Neural cell (in vitro differentiated cells): ENCODE measurements at regions not wholly inside any gene's neighbourhood (a gene's known extent, or its start where the extent isn't known, plus 50 kb on each side); places are given as distances from the start of the nearest gene placed in this dataset.

ENCODE experiments used
- H2AFZ ChIP-seq: fragments of 200-600, 300-800 bp; sonication (generic), shearing (Covaris generic); 2 replicates; pipeline ENCODE4 v1.6.0; 2014; ENCODE audit warnings: low read depth, mild to moderate bottlenecking, antibody characterized with exemption, low read length, moderate library complexity
- H3F3A ChIP-seq: fragments of 200-600 bp; shearing (Covaris generic); 2 replicates; pipeline ENCODE4 v1.6.1; 2016; ENCODE audit warnings: mild to moderate bottlenecking, moderate library complexity, mixed read lengths, antibody characterized with exemption, low read length; ENCODE audit not compliant: insufficient read depth, poor library complexity, severe bottlenecking
- H3K27ac ChIP-seq: fragments of 200-600, 300-800 bp; sonication (generic), shearing (Covaris generic); 2 replicates; pipeline ENCODE4 v1.5.1; 2014; ENCODE audit warnings: mild to moderate bottlenecking, low read length, moderate library complexity
- H3K27me3 ChIP-seq: fragments of 300-800, 200-600 bp; sonication (generic), shearing (Covaris generic); 2 replicates; pipeline ENCODE4 v1.6.0; 2014; ENCODE audit warnings: mild to moderate bottlenecking, low read depth, low read length, moderate library complexity; ENCODE audit not compliant: insufficient read depth
- H3K36me3 ChIP-seq: fragments of 300-800, 200-600 bp; sonication (generic), shearing (Covaris generic); 2 replicates; pipeline ENCODE4 v1.5.1; 2014; ENCODE audit warnings: mild to moderate bottlenecking, antibody characterized with exemption, low read length, moderate library complexity; ENCODE audit not compliant: insufficient read depth
- H3K4me2 ChIP-seq: fragments of 300-800, 200-600 bp; sonication (generic), shearing (Covaris generic); 2 replicates; pipeline ENCODE4 v1.6.0; 2014; ENCODE audit warnings: mild to moderate bottlenecking, low read length
- H3K4me3 ChIP-seq: fragments of 300-800, 200-600 bp; sonication (generic), shearing (Covaris generic); 2 replicates; pipeline ENCODE4 v1.5.1; 2014; ENCODE audit warnings: mild to moderate bottlenecking, low read length, moderate library complexity
- H3K79me2 ChIP-seq: fragments of 200-600 bp; shearing (Covaris generic); replicated peaks from 2 replicates; pipeline ENCODE4 v1.6.0; 2014; ENCODE audit warnings: mild to moderate bottlenecking, low read length, moderate library complexity; ENCODE audit not compliant: insufficient read depth
- H3K9ac ChIP-seq: fragments of 300-800, 200-600 bp; sonication (generic), shearing (Covaris generic); 2 replicates; pipeline ENCODE4 v1.6.1; 2016; ENCODE audit warnings: mild to moderate bottlenecking, low read length, mixed read lengths
- H3K9me2 ChIP-seq: fragments of 200-600 bp; shearing (Covaris generic); 2 replicates; pipeline ENCODE4 v1.6.1; 2016; ENCODE audit warnings: mild to moderate bottlenecking, low read length, mixed read lengths; ENCODE audit not compliant: insufficient read depth
- H3K9me3 ChIP-seq: fragments of 200-600, 300-800 bp; sonication (generic), shearing (Covaris generic); 2 replicates; pipeline ENCODE4 v1.6.1; 2016; ENCODE audit warnings: mild to moderate bottlenecking, mixed run types, low read length, moderate library complexity, mixed read lengths
- H4K20me1 ChIP-seq: fragments of 200-600 bp; shearing (Covaris generic); 2 replicates; pipeline ENCODE4 v1.6.1; 2016; ENCODE audit warnings: mild to moderate bottlenecking, mixed run types; ENCODE audit not compliant: insufficient read depth
- EP300 ChIP-seq: fragments of 450-650 bp; conservative IDR thresholded peaks from 2 replicates; pipeline ENCODE4 v1.6.1; 2014; ENCODE audit warnings: antibody characterized with exemption, mild to moderate bottlenecking, moderate library complexity; ENCODE audit not compliant: poor library complexity, severe bottlenecking
- EZH2 ChIP-seq: fragments of 200-600, 300-800 bp; shearing (Covaris generic), sonication (generic); IDR thresholded peaks from 2 replicates; pipeline ENCODE4 v1.6.1; 2014; ENCODE audit warnings: antibody characterized with exemption, low read length, borderline replicate concordance, mild to moderate bottlenecking; ENCODE audit not compliant: insufficient read depth, poor library complexity, severe bottlenecking
- MXI1 ChIP-seq: fragments of 450-650 bp; conservative IDR thresholded peaks from 2 replicates; pipeline ENCODE4 v1.6.1; 2014; ENCODE audit warnings: antibody characterized with exemption, mild to moderate bottlenecking; ENCODE audit not compliant: poor library complexity, severe bottlenecking
- POLR2AphosphoS5 ChIP-seq: IDR thresholded peaks from 2 replicates; pipeline ENCODE4 v1.6.1; 2012
- RAD21 ChIP-seq: fragments of 450-650 bp; conservative IDR thresholded peaks from 2 replicates; pipeline ENCODE4 v1.6.1; 2014; ENCODE audit warnings: antibody characterized with exemption, mild to moderate bottlenecking, moderate library complexity
- SMC3 ChIP-seq: fragments of 450-650 bp; conservative IDR thresholded peaks from 2 replicates; pipeline ENCODE4 v1.6.1; 2014; ENCODE audit warnings: antibody characterized with exemption, mild to moderate bottlenecking, moderate library complexity; ENCODE audit not compliant: poor library complexity
- TAF1 ChIP-seq: IDR thresholded peaks from 2 replicates; pipeline ENCODE4 v1.6.1; 2012; ENCODE audit warnings: low read depth
- TF ChIP-seq, protein P1 (sequence below): IDR thresholded peaks from 2 replicates; pipeline ENCODE4 v1.6.1; 2012; ENCODE audit warnings: borderline replicate concordance
- TF ChIP-seq, protein P2 (sequence below): fragments of 450-650 bp; IDR thresholded peaks from 2 replicates; pipeline ENCODE4 v1.5.1; 2014; ENCODE audit warnings: antibody characterized with exemption, mild to moderate bottlenecking, moderate library complexity; ENCODE audit not compliant: poor library complexity, severe bottlenecking

GRCh38 chr10:118110750-118111149 lies 64.0 kb upstream of the RAB11FIP2 start:
- Histone ChIP-seq H3K4me3 (no peak overlapping the region), H3K79me2 (no peaks in the 10 kb centered on the region), H3K9ac (no peak overlapping the region), H3K27me3 (no peaks in the 10 kb centered on the region), H2AFZ (no peak overlapping the region), H3K9me2 (no peaks in the 10 kb centered on the region), H4K20me1 (no peaks in the 10 kb centered on the region), H3F3A (no peaks in the 10 kb centered on the region), H3K9me3 (no peaks in the 10 kb centered on the region), H3K4me2 (no peak overlapping the region), H3K27ac (no peak overlapping the region), H3K36me3 (no peaks in the 10 kb centered on the region)
- TF ChIP-seq POLR2AphosphoS5 (no peak), TAF1 (no peak), EP300 (no peak), MXI1 (no peak), SMC3 (no peak), RAD21 (no peak), EZH2 (no peak)
- TF ChIP-seq, protein P1, sequence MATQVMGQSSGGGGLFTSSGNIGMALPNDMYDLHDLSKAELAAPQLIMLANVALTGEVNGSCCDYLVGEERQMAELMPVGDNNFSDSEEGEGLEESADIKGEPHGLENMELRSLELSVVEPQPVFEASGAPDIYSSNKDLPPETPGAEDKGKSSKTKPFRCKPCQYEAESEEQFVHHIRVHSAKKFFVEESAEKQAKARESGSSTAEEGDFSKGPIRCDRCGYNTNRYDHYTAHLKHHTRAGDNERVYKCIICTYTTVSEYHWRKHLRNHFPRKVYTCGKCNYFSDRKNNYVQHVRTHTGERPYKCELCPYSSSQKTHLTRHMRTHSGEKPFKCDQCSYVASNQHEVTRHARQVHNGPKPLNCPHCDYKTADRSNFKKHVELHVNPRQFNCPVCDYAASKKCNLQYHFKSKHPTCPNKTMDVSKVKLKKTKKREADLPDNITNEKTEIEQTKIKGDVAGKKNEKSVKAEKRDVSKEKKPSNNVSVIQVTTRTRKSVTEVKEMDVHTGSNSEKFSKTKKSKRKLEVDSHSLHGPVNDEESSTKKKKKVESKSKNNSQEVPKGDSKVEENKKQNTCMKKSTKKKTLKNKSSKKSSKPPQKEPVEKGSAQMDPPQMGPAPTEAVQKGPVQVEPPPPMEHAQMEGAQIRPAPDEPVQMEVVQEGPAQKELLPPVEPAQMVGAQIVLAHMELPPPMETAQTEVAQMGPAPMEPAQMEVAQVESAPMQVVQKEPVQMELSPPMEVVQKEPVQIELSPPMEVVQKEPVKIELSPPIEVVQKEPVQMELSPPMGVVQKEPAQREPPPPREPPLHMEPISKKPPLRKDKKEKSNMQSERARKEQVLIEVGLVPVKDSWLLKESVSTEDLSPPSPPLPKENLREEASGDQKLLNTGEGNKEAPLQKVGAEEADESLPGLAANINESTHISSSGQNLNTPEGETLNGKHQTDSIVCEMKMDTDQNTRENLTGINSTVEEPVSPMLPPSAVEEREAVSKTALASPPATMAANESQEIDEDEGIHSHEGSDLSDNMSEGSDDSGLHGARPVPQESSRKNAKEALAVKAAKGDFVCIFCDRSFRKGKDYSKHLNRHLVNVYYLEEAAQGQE = no peak
- TF ChIP-seq, protein P2, sequence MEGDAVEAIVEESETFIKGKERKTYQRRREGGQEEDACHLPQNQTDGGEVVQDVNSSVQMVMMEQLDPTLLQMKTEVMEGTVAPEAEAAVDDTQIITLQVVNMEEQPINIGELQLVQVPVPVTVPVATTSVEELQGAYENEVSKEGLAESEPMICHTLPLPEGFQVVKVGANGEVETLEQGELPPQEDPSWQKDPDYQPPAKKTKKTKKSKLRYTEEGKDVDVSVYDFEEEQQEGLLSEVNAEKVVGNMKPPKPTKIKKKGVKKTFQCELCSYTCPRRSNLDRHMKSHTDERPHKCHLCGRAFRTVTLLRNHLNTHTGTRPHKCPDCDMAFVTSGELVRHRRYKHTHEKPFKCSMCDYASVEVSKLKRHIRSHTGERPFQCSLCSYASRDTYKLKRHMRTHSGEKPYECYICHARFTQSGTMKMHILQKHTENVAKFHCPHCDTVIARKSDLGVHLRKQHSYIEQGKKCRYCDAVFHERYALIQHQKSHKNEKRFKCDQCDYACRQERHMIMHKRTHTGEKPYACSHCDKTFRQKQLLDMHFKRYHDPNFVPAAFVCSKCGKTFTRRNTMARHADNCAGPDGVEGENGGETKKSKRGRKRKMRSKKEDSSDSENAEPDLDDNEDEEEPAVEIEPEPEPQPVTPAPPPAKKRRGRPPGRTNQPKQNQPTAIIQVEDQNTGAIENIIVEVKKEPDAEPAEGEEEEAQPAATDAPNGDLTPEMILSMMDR = no peak

GRCh38 chr10:118108194-118109026 lies 61.7 kb upstream of the RAB11FIP2 start:
- no peaks in the 10 kb centered on the region for H3K27me3 ChIP-seq
- peak overlapping the region; percentile 43 for H3K4me2 ChIP-seq
- no peaks in the 10 kb centered on the region for H3K9me3 ChIP-seq
- H2AFZ ChIP-seq = no peak overlapping the region
- H3K4me3 ChIP-seq = peak overlapping the region; percentile 47
- peak overlapping the region; percentile 26 for H3K27ac ChIP-seq
- H3K9me2 ChIP-seq = no peaks in the 10 kb centered on the region
- no peaks in the 10 kb centered on the region for H3F3A ChIP-seq
- H3K9ac ChIP-seq = peak overlapping the region; percentile 6
- no peaks in the 10 kb centered on the region for H3K36me3 ChIP-seq
- H4K20me1 ChIP-seq = no peaks in the 10 kb centered on the region
- no peak for TF ChIP-seq EZH2
- peak; percentile 9 for TF ChIP-seq POLR2AphosphoS5
- TF ChIP-seq EP300 = peak; percentile 15
- no peaks in the 10 kb centered on the region for H3K79me2 ChIP-seq
